ENCODE measurements at regions not wholly inside any gene's neighbourhood (a gene's known extent, or its start where the extent isn't known, plus 50 kb on each side); places are given as distances from the start of the nearest gene placed in this dataset.

DNA sequence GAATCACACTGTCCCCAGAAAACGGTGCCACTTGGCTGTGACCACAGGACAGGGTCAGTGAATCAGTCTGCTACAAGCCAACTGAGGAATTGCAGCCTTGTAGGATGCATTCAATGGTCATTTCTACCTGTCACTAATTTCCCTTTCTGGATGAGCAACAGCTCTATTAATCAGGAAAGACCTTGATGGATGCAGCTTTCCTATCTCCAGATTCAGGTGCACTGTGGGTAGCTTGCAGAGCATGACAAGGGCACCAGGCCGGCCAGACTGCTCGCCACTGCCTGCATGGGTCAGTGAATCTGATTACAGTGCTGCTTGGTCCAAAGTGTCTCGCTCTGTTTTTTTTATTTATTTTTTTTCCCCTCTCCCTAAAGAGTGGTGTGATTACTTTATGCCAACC lies 506.8 kb upstream of the AUTS2 start:
- Histone ChIP-seq H2AFZ (no peak overlapping the region), H4K20me1 (replicated peaks; ENCODE audit: insufficient read depth) (no peaks in the 10 kb centered on the region), H3K4me3 (no peak overlapping the region), H3K9me2 (ENCODE audit: insufficient read depth) (no peaks in the 10 kb centered on the region), H3K79me2 (replicated peaks; ENCODE audit: insufficient read depth) (no peaks in the 10 kb centered on the region), H3F3A (replicated peaks; ENCODE audit: low read depth) (no peaks in the 10 kb centered on the region), H3K27ac (ENCODE audit: low read depth) (no peak overlapping the region), H3K36me3 (ENCODE audit: insufficient read depth) (no peaks in the 10 kb centered on the region), H3K4me1 (ENCODE audit: insufficient read depth) (no peaks in the 10 kb centered on the region), H3K4me2 (no peak overlapping the region), H3K27me3 (ENCODE audit: insufficient read depth) (no peaks in the 10 kb centered on the region)
- Mint-ChIP-seq H3K27me3 (ENCODE audit: insufficient read depth, low read depth, poor library complexity) (peaks cover 2% of the 10 kb centered on the region), H3K36me3 (ENCODE audit: low read depth) (peaks cover 50% of the 10 kb centered on the region), H3K4me1 (no peaks in the 10 kb centered on the region), H3K27ac (no peak overlapping the region), H3K4me3 (no peak overlapping the region), H3K9me3 (peaks cover 100% of the 10 kb centered on the region)
- DNase-seq (ENCODE audit: low spot score) (no peak), ATAC-seq (no peak)
- TF ChIP-seq POLR2AphosphoS5 (IDR thresholded peaks at IDR 0.05; ENCODE audit: low read depth) (no peak), NANOG (IDR thresholded peaks at IDR 0.05; ENCODE audit: borderline replicate concordance) (no peak), STAT1 (IDR thresholded peaks at IDR 0.05; ENCODE audit: unreplicated experiment) (no peak), CTCF (conservative IDR thresholded peaks at IDR 0.05; ENCODE audit: low read depth in 2 of 2) (no peak), ZNF462 (CRISPR knock-in tag; IDR thresholded peaks at IDR 0.05) (no peak), EZH2 (IDR thresholded peaks at IDR 0.05; ENCODE audit: low read depth, unreplicated experiment) (no peak), EZH2phosphoT487 (IDR thresholded peaks at IDR 0.05; ENCODE audit: unreplicated experiment) (no peak), JUNB (IDR thresholded peaks at IDR 0.05; ENCODE audit: unreplicated experiment) (no peak), CREB1 (CRISPR knock-in tag; IDR thresholded peaks at IDR 0.05; ENCODE audit: low read depth) (no peak), ZNF331 (CRISPR knock-in tag; IDR thresholded peaks at IDR 0.05; ENCODE audit: low read depth) (no peak), ZNF114 (CRISPR knock-in tag; IDR thresholded peaks at IDR 0.05) (no peak)
- TF ChIP-seq, protein P1, sequence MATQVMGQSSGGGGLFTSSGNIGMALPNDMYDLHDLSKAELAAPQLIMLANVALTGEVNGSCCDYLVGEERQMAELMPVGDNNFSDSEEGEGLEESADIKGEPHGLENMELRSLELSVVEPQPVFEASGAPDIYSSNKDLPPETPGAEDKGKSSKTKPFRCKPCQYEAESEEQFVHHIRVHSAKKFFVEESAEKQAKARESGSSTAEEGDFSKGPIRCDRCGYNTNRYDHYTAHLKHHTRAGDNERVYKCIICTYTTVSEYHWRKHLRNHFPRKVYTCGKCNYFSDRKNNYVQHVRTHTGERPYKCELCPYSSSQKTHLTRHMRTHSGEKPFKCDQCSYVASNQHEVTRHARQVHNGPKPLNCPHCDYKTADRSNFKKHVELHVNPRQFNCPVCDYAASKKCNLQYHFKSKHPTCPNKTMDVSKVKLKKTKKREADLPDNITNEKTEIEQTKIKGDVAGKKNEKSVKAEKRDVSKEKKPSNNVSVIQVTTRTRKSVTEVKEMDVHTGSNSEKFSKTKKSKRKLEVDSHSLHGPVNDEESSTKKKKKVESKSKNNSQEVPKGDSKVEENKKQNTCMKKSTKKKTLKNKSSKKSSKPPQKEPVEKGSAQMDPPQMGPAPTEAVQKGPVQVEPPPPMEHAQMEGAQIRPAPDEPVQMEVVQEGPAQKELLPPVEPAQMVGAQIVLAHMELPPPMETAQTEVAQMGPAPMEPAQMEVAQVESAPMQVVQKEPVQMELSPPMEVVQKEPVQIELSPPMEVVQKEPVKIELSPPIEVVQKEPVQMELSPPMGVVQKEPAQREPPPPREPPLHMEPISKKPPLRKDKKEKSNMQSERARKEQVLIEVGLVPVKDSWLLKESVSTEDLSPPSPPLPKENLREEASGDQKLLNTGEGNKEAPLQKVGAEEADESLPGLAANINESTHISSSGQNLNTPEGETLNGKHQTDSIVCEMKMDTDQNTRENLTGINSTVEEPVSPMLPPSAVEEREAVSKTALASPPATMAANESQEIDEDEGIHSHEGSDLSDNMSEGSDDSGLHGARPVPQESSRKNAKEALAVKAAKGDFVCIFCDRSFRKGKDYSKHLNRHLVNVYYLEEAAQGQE (IDR thresholded peaks at IDR 0.05; ENCODE audit: unreplicated experiment), result no peak
- TF ChIP-seq, protein P2, sequence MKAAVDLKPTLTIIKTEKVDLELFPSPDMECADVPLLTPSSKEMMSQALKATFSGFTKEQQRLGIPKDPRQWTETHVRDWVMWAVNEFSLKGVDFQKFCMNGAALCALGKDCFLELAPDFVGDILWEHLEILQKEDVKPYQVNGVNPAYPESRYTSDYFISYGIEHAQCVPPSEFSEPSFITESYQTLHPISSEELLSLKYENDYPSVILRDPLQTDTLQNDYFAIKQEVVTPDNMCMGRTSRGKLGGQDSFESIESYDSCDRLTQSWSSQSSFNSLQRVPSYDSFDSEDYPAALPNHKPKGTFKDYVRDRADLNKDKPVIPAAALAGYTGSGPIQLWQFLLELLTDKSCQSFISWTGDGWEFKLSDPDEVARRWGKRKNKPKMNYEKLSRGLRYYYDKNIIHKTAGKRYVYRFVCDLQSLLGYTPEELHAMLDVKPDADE (IDR thresholded peaks at IDR 0.05), result no peak
